Heart right ventricle (tissue), 16 donors: ENCODE measurements at regions not wholly inside any gene's neighbourhood (a gene's known extent, or its start where the extent isn't known, plus 50 kb on each side); places are given as distances from the start of the nearest gene placed in this dataset.

Experiments
- ATAC-seq, 8 donors: fragments of 200-7000 bp; cut with Tn5 transposase; one replicate each; pipeline ENCODE4 v1.9.1; 2020; ENCODE audit warnings: mild to moderate bottlenecking in 8 of 8, moderate library complexity in 8 of 8, moderate number of reproducible peaks in 1 of 8
- DNase-seq, 2 donors: peaks; one replicate each; pipeline ENCODE4 v3.0.0-alpha.2; 2020
- H3K27ac ChIP-seq, 10 donors: fragments of 200-600 bp; sonication (generic) in 2 of 10; one replicate each; pipeline versions ENCODE4 v1.5.0 to v1.8.0; 2020 to 2022; ENCODE audit warnings: mild to moderate bottlenecking in 3 of 10
- H3K27me3 ChIP-seq, 7 donors: fragments of 200-600 bp; one replicate each; pipeline ENCODE4 v1.8.0; 2021 to 2022; ENCODE audit warnings: mild to moderate bottlenecking in 2 of 7
- H3K36me3 ChIP-seq, 9 donors: fragments of 200-600 bp; sonication (generic) in 1 of 9; one replicate each; pipeline versions ENCODE4 v1.5.0 to v1.8.0; 2020 to 2022; ENCODE audit warnings: mild to moderate bottlenecking in 2 of 9
- H3K4me1 ChIP-seq, 9 donors: fragments of 200-600 bp; sonication (generic) in 1 of 9; one replicate each; pipeline versions ENCODE4 v1.5.0 to v1.8.0; 2020 to 2022; ENCODE audit warnings: mild to moderate bottlenecking in 4 of 9
- H3K4me3 ChIP-seq, 10 donors: fragments of 200-600 bp; sonication (generic) in 2 of 10; one replicate each; pipeline versions ENCODE4 v1.5.0 to v1.8.0; 2020 to 2022; ENCODE audit warnings: mild to moderate bottlenecking in 7 of 10, moderate library complexity in 2 of 10
- H3K9me3 ChIP-seq, 11 donors: fragments of 200-600 bp in 10 of 11; sonication (generic) in 2 of 11; one replicate each; pipeline versions ENCODE4 v1.5.0 to v1.8.0; 2013 to 2022; ENCODE audit warnings: mild to moderate bottlenecking in 2 of 11, control low read depth in 1 of 11, moderate library complexity in 1 of 11
- CTCF ChIP-seq, 9 donors: fragments of 200-600 bp; sonication (generic) in 2 of 9; IDR thresholded peaks; one replicate each; pipeline versions ENCODE4 v1.5.0 to v1.8.0; 2021 to 2022; ENCODE audit warnings: antibody characterized with exemption in 9 of 9, mild to moderate bottlenecking in 5 of 9, moderate library complexity in 1 of 9
- WGBS, 2 donors: extraction: QIAGEN DNeasy Blood & Tissue Kit; methylation state at CpG; one replicate each; pipeline ENCODE4 v1.1.7; 2013; ENCODE audit warnings: inconsistent platforms in 1 of 2; 5-methylcytosine and 5-hydroxymethylcytosine counted together
- intact Hi-C, 10 donors: fragments of 100-400 bp; cut with DNase I; formaldehyde crosslinking; loops; one replicate each; pipeline versions ENCODE4 v1.11.1 to v1.14.2; 2022
- donor health status: Arrhythmogenic right ventricular cardiomyopathy.
- donor health status: ischemic (EF 13 %, LVEDD 7.1; RV severe dilation, severe dysfunction).
- donor health status: healthy with polysubstance abuse.
- donor health status: DM: no; HTN: yes; CAD: no.
- donor health status: DM: no; HTN: no; CAD: no.
- donor health status: ischemic (EF 25% LVEDD 6.9; RV normal size, moderate dysfunction).
- donor health status: ischemic (EF 25% LVEDD 5.7; RV mildly dilated, moderate dysfunction).
- donor health status: healthy.
- donor health status: DM: yes; HTN: yes; CAD: no.
- donor health status: Ischemic cardiomyopathy.
- donor health status: ischemic (EF 35%, LVEDD 5.7; RV mildly dilated, moderate dysfunction).
- donor health status: nonischemic (EF 11% LVEDD 7.7; RV severe dilation, severe dysfunction).
- donor health status: DM: yes; HTN: yes; CAD: no.
- donor health status: PGD.
- donor health status: ischemic (EF 29% LVEDD 5.4; RV normal size, mild dysfunction).
- donor health status: nonischemic (EF 23%, LVEDD 6.1; RV moderate dilation, normal function).

GRCh38 chr16:14344945-14345344 is 273.8 kb downstream of the MRTFB start:
- peaks cover 0 to 17% (median 3%) of the 10 kb centered on the region in 11 donors for H3K9me3 ChIP-seq
- ATAC-seq = no peak
- no peak overlapping the region for H3K27ac ChIP-seq
- intact Hi-C loops = no loop called here
- no peak for TF ChIP-seq CTCF (IDR thresholded peaks at IDR 0.05)
- H3K27me3 ChIP-seq = no peaks in the 10 kb centered on the region
- no peak for DNase-seq
- no peak overlapping the region for H3K4me3 ChIP-seq
- peaks cover 0 to 11% (median 0%) of the 10 kb centered on the region in 9 donors for H3K4me1 ChIP-seq
- no peaks in the 10 kb centered on the region for H3K36me3 ChIP-seq
- WGBS, 2 donors = 63 to 76% methylated on average over 9 of the region's 9 CpGs

- peaks cover 0 to 11% (median 0%) of the 10 kb centered on the region in 9 donors for H3K4me1 ChIP-seq
- no peak overlapping the region for H3K27ac ChIP-seq
- DNase-seq = no peak
- ATAC-seq = no peak
- TF ChIP-seq CTCF (IDR thresholded peaks at IDR 0.05) = no peak
- WGBS, 2 donors = 62 to 64% methylated on average over 5 of the region's 5 CpGs
- H3K9me3 ChIP-seq = peaks cover 0 to 17% (median 3%) of the 10 kb centered on the region in 11 donors
- intact Hi-C loops = no loop called here
- H3K27me3 ChIP-seq = no peaks in the 10 kb centered on the region
- H3K36me3 ChIP-seq = no peaks in the 10 kb centered on the region
- H3K4me3 ChIP-seq = no peak overlapping the region
These were observed 273.2 kb downstream of the MRTFB start for GRCh38 chr16:14344292-14344691.

GRCh38 chr16:14341324-14342225 is 270.5 kb downstream of the MRTFB start:
- no peak for TF ChIP-seq CTCF (IDR thresholded peaks at IDR 0.05)
- H3K27me3 ChIP-seq = no peaks in the 10 kb centered on the region
- DNase-seq (no peak), ATAC-seq (no peak)
- H3K4me3 ChIP-seq = no peak overlapping the region
- no peak overlapping the region for H3K27ac ChIP-seq
- 68 to 80% methylated on average over 4 of the region's 4 CpGs for WGBS, 2 donors
- intact Hi-C loops = no loop called here
- H3K4me1 ChIP-seq = peaks cover 0 to 6% (median 0%) of the 10 kb centered on the region in 9 donors
- no peaks in the 10 kb centered on the region for H3K36me3 ChIP-seq
- peaks cover 0 to 16% (median 2%) of the 10 kb centered on the region in 11 donors for H3K9me3 ChIP-seq

GRCh38 chr16:14339694-14340093 is 268.6 kb downstream of the MRTFB start:
- intact Hi-C loops = loop anchor here in 2 of 10 donors (10.0 kb wide), 2 partner anchors 55 to 75 kb away; no protein-coding TSS in a partner anchor
- TF ChIP-seq CTCF (IDR thresholded peaks at IDR 0.05) = no peak
- Histone ChIP-seq H3K27me3 (no peaks in the 10 kb centered on the region), H3K4me3 (no peak overlapping the region), H3K9me3 (peaks cover 0 to 8% (median 0%) of the 10 kb centered on the region in 11 donors), H3K27ac (no peak overlapping the region), H3K36me3 (no peaks in the 10 kb centered on the region), H3K4me1 (peaks cover 0 to 6% (median 0%) of the 10 kb centered on the region in 9 donors)
- no peak for DNase-seq
- ATAC-seq = no peak
- 83 to 84% methylated on average over 2 of the region's 2 CpGs for WGBS, 2 donors
